ENCODE measurements at regions not wholly inside any gene's neighbourhood (a gene's known extent, or its start where the extent isn't known, plus 50 kb on each side); places are given as distances from the start of the nearest gene placed in this dataset.

DNA sequence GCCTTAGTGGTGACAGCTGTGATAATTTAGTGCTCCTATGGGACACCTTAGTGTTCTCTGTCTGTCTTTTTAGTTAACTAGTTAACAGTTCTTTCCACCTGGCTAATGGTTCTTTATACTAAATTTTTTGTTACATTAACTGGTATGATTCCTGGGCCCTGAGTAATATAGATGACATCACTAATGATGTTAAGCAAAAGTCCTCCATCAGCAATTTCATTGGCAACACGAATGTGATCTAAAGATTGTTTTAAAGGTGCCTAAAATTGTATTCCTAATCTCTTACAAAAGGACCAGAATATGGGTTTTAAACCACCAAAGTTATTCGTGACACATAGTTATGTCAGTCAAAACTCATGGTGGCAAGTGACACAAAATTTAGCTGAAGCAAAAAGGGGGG lies 235.3 kb downstream of the TENT4A start:
- TF ChIP-seq CTCF (IDR thresholded peaks at IDR 0.05; ENCODE audit: poor library complexity) (no peak), EZH2 (IDR thresholded peaks at IDR 0.05; ENCODE audit: borderline replicate concordance) (no peak), EZH2phosphoT487 (IDR thresholded peaks at IDR 0.05; ENCODE audit: low read depth, severe bottlenecking, unreplicated experiment) (no peak)
